ENCODE measurements at regions not wholly inside any gene's neighbourhood (a gene's known extent, or its start where the extent isn't known, plus 50 kb on each side); places are given as distances from the start of the nearest gene placed in this dataset.
"Not testable (repeated sequence)": the region's sequence is repeated elsewhere in the genome, so short reads cannot be mapped to it uniquely, and the experiment has no call there.

- no peak for DNase-seq
Observed at GRCh38 chr2:7609556-7609955, 692.3 kb downstream of the RNF144A start.

GRCh38 chr2:7609974-7610373, 692.8 kb downstream of the RNF144A start:
- DNase-seq = no peak

GRCh38 chr2:7611750-7612149, 694.5 kb downstream of the RNF144A start:
- DNase-seq = no peak

- DNase-seq = no peak
Observed at GRCh38 chr2:7612969-7613368, 695.8 kb downstream of the RNF144A start.

GRCh38 chr2:7613831-7614230, 696.6 kb downstream of the RNF144A start:
- DNase-seq = no peak

GRCh38 chr2:7618031-7618430, 700.8 kb downstream of the RNF144A start:
- DNase-seq = no peak

GRCh38 chr2:7619203-7619970, 702.2 kb downstream of the RNF144A start:
- no peak for DNase-seq

GRCh38 chr2:7620255-7620654, 703.0 kb downstream of the RNF144A start:
- DNase-seq = no peak

GRCh38 chr2:7621018-7621814, 704.0 kb downstream of the RNF144A start:
- DNase-seq = no peak

GRCh38 chr2:7625392-7626138, 708.4 kb downstream of the RNF144A start:
- DNase-seq = no peak

- no peak for DNase-seq
Observed at GRCh38 chr2:7626139-7626537, 708.9 kb downstream of the RNF144A start.

GRCh38 chr2:7627583-7627982, 710.4 kb downstream of the RNF144A start:
- DNase-seq = no peak

GRCh38 chr2:7632420-7632819, 715.2 kb downstream of the RNF144A start:
- no peak for DNase-seq

- DNase-seq = no peak
Observed at GRCh38 chr2:7633566-7634153, 716.4 kb downstream of the RNF144A start.

- DNase-seq = no peak
Observed at GRCh38 chr2:7634409-7634808, 717.2 kb downstream of the RNF144A start.

- no peak for DNase-seq
Observed at GRCh38 chr2:7639476-7639875, 722.3 kb downstream of the RNF144A start.

GRCh38 chr2:7641272-7641671, 724.1 kb downstream of the RNF144A start:
- not testable (repeated sequence) for DNase-seq

GRCh38 chr2:7646024-7646423, 728.8 kb downstream of the RNF144A start:
- DNase-seq = no peak

GRCh38 chr2:7646661-7647060, 729.4 kb downstream of the RNF144A start:
- no peak for DNase-seq

- DNase-seq = no peak
Observed at GRCh38 chr2:7648221-7648795, 731.1 kb downstream of the RNF144A start.

GRCh38 chr2:7649461-7650228, 732.4 kb downstream of the RNF144A start:
- DNase-seq = no peak

GRCh38 chr2:7653617-7654016, 736.4 kb downstream of the RNF144A start:
- no peak for DNase-seq

All from NCI-H510A treated with DMSO at 0.1 percent for 48 hours (cell line).